Adrenal gland (tissue), 5 donors: ENCODE measurements at regions not wholly inside any gene's neighbourhood (a gene's known extent, or its start where the extent isn't known, plus 50 kb on each side); places are given as distances from the start of the nearest gene placed in this dataset.

Source experiments
- POLR2A ChIP-seq, 2 donors: fragments of 450-650 bp; IDR thresholded peaks; one replicate each; pipeline ENCODE4 v1.6.1; 2017; ENCODE audit warnings: antibody characterized with exemption in 2 of 2, mild to moderate bottlenecking in 2 of 2, moderate library complexity in 1 of 2
- TF ChIP-seq, protein P1 (sequence below), 6 experiments: fragments of 450-650 bp in 4 of 6; fragments of 200-600 bp in 2 of 6; sonication (generic) in 1 of 6; IDR thresholded peaks; 1 replicate in 5 of 6; 2 replicates in 1 of 6; pipeline versions ENCODE4 v1.5.1 to v1.8.0; 2016 to 2021; ENCODE audit warnings: antibody characterized with exemption in 6 of 6, mild to moderate bottlenecking in 2 of 6, moderate library complexity in 1 of 6
- donor health status: DM: no; HTN: no; CAD: no.

DNA sequence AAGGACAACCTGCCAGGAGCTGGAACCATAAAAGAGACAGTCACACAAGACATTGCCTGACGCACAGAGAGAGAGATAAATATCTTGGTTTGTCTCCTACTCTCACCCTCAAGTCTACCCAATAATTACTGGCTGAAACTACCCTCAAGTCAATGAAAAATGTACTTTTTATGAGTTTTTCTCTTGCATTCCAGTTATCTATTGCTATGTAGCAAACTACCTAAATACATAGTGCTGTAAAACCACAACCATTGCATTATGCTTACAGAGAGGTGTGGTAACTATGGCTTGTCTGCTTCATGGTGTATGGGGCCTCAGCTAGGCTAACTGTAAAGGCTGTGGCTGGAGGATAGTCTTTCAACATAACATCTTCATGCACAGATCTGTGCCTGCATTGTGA lies 247.8 kb downstream of the HAO1 start:
- TF ChIP-seq POLR2A (IDR thresholded peaks at IDR 0.05), result no peak
- TF ChIP-seq, protein P1, sequence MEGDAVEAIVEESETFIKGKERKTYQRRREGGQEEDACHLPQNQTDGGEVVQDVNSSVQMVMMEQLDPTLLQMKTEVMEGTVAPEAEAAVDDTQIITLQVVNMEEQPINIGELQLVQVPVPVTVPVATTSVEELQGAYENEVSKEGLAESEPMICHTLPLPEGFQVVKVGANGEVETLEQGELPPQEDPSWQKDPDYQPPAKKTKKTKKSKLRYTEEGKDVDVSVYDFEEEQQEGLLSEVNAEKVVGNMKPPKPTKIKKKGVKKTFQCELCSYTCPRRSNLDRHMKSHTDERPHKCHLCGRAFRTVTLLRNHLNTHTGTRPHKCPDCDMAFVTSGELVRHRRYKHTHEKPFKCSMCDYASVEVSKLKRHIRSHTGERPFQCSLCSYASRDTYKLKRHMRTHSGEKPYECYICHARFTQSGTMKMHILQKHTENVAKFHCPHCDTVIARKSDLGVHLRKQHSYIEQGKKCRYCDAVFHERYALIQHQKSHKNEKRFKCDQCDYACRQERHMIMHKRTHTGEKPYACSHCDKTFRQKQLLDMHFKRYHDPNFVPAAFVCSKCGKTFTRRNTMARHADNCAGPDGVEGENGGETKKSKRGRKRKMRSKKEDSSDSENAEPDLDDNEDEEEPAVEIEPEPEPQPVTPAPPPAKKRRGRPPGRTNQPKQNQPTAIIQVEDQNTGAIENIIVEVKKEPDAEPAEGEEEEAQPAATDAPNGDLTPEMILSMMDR (IDR thresholded peaks at IDR 0.05), result no peak
